GDM1 (cell line): ENCODE measurements at regions not wholly inside any gene's neighbourhood (a gene's known extent, or its start where the extent isn't known, plus 50 kb on each side); places are given as distances from the start of the nearest gene placed in this dataset.
"Not testable (repeated sequence)": the region's sequence is repeated elsewhere in the genome, so short reads cannot be mapped to it uniquely, and the experiment has no call there.

Experiments
- DNase-seq: peaks from one replicate; lab custom pipeline; 2025; lab: John Stamatoyannopoulos, UW

- not testable (repeated sequence) for DNase-seq
Measured at GRCh38 chr1:188752027-188752426, 1725.6 kb downstream of the BRINP3 start.

- DNase-seq = not testable (repeated sequence)
Measured at GRCh38 chr1:188757747-188758146, 1719.9 kb downstream of the BRINP3 start.

DNA sequence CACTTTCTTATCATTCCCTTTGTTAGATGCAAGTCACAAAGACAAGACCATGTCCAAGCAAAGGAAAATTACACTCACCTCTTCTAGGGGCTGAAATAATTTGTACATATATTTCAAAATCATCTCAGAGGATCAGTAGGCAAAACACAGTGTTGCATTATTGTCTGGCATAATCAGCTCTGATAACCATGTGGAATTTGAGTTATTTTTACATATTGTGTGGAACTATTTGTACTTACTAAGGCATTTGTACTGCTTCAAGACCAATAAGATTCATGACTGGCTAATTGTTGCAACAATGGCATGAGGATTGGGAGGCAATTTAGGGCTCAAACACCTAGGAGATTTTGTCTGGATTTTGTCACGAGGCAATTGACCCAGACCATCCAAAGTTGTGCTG is 1716.4 kb downstream of the BRINP3 start:
- DNase-seq = no peak

- no peak for DNase-seq
Measured at GRCh38 chr1:188762166-188762743, 1715.4 kb downstream of the BRINP3 start.

- DNase-seq = no peak
Measured at GRCh38 chr1:188763541-188763940, 1714.1 kb downstream of the BRINP3 start.

GRCh38 chr1:188769181-188769580 is 1708.5 kb downstream of the BRINP3 start:
- DNase-seq = no peak

DNA sequence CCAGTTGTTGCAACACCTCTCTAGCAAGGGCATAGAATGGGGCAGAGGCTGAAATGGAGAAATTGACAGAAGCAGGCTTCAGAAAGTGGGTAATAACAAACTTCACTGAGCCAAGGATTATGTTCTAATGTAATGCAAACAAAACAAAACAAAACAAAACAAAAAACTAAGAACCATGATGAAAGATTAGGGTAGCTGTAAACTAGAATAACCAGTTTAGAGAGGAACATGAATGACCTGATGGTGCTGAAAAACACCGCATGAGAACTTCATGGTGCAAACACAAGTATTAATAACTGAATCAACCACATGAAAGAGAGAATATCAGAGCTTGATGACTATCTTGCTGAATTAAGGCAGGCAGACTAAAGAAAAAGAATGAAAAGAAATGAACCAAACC is 1707.7 kb downstream of the BRINP3 start:
- no peak for DNase-seq

- DNase-seq = no peak
Measured at GRCh38 chr1:188778578-188778977, 1699.1 kb downstream of the BRINP3 start.

GRCh38 chr1:188782220-188782841 is 1695.3 kb downstream of the BRINP3 start:
- peak; percentile 26 for DNase-seq

GRCh38 chr1:188794969-188795368 is 1682.7 kb downstream of the BRINP3 start:
- no peak for DNase-seq

- DNase-seq = not testable (repeated sequence)
Measured at GRCh38 chr1:188812153-188812552, 1665.5 kb downstream of the BRINP3 start.

DNA sequence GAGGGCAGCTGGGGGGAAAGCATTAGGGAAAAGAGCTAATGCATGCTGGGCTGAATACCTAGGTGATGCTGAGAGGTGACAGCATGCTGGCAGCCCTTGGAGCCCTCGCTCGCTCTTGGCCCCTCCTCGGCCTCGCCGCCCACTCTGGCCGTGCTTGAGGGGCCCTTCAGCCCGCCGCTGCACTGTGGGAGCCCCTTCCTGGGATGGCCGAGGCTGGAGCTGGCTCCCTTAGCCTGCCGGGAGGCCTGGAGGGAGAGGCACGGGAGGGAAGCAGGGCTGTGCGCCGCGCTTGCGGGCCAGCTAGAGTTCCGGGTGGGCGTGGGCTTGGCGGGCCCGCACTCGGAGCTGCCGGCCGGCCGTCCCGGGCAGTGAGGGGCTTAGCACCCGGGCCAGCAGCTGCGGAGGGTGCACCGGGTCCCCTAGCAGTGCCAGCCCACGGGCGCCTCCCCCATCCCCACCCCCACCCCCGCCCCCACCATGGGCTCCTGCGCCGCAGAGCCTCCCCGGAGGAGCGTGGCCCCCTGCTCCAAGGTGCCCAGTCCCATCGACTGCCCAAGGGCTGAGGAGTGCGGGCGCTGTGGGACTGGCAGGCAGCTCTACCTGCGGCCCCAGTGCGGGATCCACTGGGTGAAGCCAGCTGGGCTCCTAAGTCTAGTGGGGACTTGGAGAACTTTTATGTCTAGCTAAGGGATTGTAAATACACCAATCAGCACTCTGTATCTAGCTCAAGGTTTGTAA is 1664.7 kb downstream of the BRINP3 start:
- not testable (repeated sequence) for DNase-seq

DNA sequence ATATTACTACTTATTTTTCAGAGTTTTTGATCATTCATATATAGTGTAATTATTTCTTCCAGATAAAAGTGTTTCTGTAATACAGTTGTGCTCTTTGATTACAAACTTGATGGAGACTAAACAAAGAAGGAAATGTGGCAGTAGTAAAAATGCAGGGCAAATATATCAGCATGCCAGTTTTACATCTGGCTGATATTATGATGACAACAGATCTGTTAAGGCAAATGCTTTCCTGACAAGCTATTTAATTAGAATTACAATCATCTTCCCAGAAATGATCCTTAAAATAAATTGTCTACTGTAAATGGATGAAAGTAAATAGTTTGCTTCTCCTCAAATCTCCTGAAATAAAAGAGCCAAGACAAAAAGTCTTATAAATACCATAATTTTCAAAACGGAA is 1659.8 kb downstream of the BRINP3 start:
- DNase-seq = no peak

DNA sequence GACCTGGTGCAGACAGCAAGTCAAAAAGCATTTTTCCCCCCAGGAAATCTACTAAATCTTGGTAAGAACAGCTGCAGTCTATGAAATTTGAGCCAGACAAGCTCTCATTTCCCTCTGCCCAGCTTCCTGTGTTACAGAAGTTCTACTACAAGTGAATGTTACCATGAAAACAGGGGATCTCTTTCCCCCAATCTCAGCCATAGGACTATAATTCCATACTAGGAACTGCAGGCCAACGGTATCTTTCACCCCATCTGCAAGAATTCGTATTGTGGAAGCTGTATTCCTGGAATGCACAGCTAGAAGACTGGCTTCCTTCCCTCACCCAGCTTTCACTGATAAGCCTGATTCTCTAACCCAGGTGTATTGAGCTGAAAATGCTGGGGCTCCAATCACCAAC is 1655.4 kb downstream of the BRINP3 start:
- DNase-seq = no peak

- DNase-seq = no peak
Measured at GRCh38 chr1:188825471-188825870, 1652.2 kb downstream of the BRINP3 start.

- DNase-seq = no peak
Measured at GRCh38 chr1:188826800-188827199, 1650.9 kb downstream of the BRINP3 start.

- no peak for DNase-seq
Measured at GRCh38 chr1:188827400-188827799, 1650.3 kb downstream of the BRINP3 start.

GRCh38 chr1:188841111-188841696 is 1636.5 kb downstream of the BRINP3 start:
- DNase-seq = not testable (repeated sequence)

GRCh38 chr1:188846468-188846867 is 1631.2 kb downstream of the BRINP3 start:
- no peak for DNase-seq

DNA sequence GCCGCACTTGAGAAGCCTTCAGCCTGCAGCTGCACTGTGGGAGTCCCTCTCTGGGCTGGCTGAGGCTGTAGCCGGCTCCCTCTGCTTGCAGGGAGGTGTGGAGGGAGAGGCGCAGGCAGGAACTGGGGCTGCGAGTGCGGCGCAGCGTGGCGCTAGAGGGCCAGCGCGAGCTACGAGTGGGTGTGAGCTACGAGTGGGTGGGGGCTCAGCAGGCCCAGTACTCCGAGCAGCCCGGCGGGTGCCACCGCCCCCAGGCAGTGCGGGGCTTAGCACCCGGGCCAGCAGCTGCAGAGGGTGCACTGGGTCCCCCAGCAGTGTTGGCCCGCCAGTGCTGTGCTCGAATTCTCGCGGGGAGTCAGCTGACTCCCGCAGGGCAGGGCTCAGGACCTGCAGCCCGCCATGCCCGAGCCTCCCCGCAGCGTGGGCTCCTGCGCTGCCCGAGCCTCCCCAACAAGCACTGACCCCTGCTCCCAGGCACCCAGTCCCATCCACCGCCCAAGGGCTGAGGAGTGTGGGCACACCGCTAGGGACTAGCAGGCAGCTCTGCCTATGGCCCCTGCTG is 1620.1 kb downstream of the BRINP3 start:
- DNase-seq = no peak

DNA sequence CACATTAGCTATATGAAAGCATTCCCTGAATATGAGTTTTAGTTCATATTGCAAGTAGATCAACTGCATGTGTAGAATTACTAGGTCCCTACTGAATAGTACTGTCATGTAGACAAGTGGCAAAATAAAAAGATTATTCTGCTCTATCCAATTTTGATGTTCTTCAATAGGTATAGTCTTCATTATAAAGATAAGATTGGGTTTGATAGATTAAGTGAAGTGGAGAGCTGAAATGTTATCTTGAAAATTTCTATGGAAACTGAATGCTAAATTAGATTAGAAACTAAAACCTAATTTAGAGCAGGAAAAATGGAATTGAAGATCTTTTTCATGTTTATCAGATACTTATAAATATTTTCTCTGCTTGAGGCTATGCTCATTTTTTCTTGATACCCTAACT is 1610.0 kb downstream of the BRINP3 start:
- DNase-seq = no peak

- no peak for DNase-seq
Measured at GRCh38 chr1:188871164-188871563, 1606.5 kb downstream of the BRINP3 start.

- no peak for DNase-seq
Measured at GRCh38 chr1:188872376-188872775, 1605.3 kb downstream of the BRINP3 start.
